Karpas-422 (cell line): ENCODE measurements at regions not wholly inside any gene's neighbourhood (a gene's known extent, or its start where the extent isn't known, plus 50 kb on each side); places are given as distances from the start of the nearest gene placed in this dataset.

Experiments
- DNase-seq: peaks from one replicate; pipeline ENCODE4 v3.0.0-alpha.2; 2015
- H2AFZ ChIP-seq: fragments of 200-600 bp; sonication (generic); 2 replicates; pipeline ENCODE4 v1.6.1; 2014; ENCODE audit warnings: antibody characterized with exemption, low read length, mixed read lengths
- H3K27ac ChIP-seq: fragments of 200-600 bp; sonication (generic); 2 replicates; pipeline ENCODE4 v1.5.1; 2014; ENCODE audit warnings: mild to moderate bottlenecking, low read length, moderate library complexity
- H3K27me3 ChIP-seq: fragments of 200-600 bp; sonication (generic); 2 replicates; pipeline ENCODE4 v1.6.1; 2014; ENCODE audit warnings: low read length, mixed read lengths
- H3K36me3 ChIP-seq: fragments of 200-600 bp; sonication (generic); 2 replicates; pipeline ENCODE4 v1.6.1; 2014; ENCODE audit warnings: low read length, mixed read lengths; ENCODE audit not compliant: insufficient read depth
- H3K4me1 ChIP-seq: fragments of 200-600 bp; sonication (generic); 2 replicates; pipeline ENCODE4 v1.6.1; 2014; ENCODE audit warnings: mild to moderate bottlenecking, low read length, mixed read lengths
- H3K4me2 ChIP-seq: fragments of 200-600 bp; sonication (generic); 2 replicates; pipeline ENCODE4 v1.6.1; 2014; ENCODE audit warnings: low read length, low read depth, mild to moderate bottlenecking; ENCODE audit not compliant: poor library complexity, severe bottlenecking
- H3K4me3 ChIP-seq: fragments of 200-600 bp; sonication (generic); 2 replicates; pipeline ENCODE4 v1.5.1; 2014; ENCODE audit warnings: mild to moderate bottlenecking, antibody characterized with exemption, low read length, mixed read lengths
- H3K79me2 ChIP-seq: fragments of 200-600 bp; sonication (generic); 2 replicates; pipeline ENCODE4 v1.6.1; 2014; ENCODE audit warnings: mild to moderate bottlenecking, low read length, mixed read lengths
- H3K9ac ChIP-seq: fragments of 200-600 bp; sonication (generic); 2 replicates; pipeline ENCODE4 v1.6.0; 2014; ENCODE audit warnings: low read length
- H3K9me2 ChIP-seq: fragments of 200-600 bp; sonication (generic), shearing (Covaris generic); replicated peaks from 2 replicates; pipeline ENCODE4 v1.6.0; 2014; ENCODE audit warnings: mild to moderate bottlenecking, low read length, moderate library complexity; ENCODE audit not compliant: insufficient read depth
- H3K9me3 ChIP-seq: fragments of 300-700, 200-600 bp; sonication (generic); 2 replicates; pipeline ENCODE4 v1.6.1; 2014; ENCODE audit warnings: low read length, mixed read lengths
- H4K20me1 ChIP-seq: fragments of 200-600 bp; sonication (generic); 2 replicates; pipeline ENCODE4 v1.6.1; 2014; ENCODE audit warnings: mild to moderate bottlenecking, antibody characterized with exemption, low read length, low read depth; ENCODE audit not compliant: insufficient read depth

DNA sequence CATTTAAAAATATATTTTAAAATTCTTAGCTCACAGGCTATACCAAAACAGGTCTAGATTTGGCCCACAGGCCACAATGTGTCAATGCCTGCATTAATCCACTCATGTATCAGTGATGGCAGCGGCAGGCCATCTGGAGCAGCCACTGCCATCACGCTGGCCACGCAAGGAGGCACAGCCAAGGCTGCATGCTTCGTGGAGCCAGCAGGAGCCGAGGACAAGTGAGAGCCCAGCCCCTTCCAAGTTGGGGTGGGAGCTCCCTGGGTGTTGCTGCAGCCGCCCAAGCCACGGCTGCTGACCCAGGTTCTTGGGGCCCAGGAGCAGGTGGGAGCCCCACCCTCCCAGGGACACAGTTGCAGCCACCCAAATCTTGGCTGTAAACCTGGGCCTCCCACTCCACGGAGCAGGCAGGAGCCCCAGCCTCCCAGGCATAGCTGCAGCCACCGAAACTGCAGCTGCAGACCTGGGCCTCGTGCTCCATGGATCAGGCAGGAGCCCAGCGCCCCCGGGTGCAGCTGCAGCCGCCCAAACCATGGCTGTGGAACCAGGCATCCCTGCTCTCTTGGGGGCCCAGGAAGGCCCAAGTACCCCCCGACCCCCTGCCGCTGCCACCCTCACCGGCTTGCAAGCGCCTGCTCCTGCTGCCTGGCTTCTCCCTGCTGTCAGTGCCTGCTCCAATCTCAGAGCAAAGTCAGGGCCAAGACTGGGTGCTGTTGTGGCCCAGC, 87.3 kb upstream of the CACUL1 start:
- no peaks in the 10 kb centered on the region for H3K4me1 ChIP-seq
- no peak overlapping the region for H2AFZ ChIP-seq
- no peak overlapping the region for H3K27ac ChIP-seq
- H3K9me2 ChIP-seq = no peaks in the 10 kb centered on the region
- DNase-seq = no peak
- H3K9ac ChIP-seq = no peak overlapping the region
- H3K4me3 ChIP-seq = no peak overlapping the region
- no peaks in the 10 kb centered on the region for H4K20me1 ChIP-seq
- H3K9me3 ChIP-seq = no peaks in the 10 kb centered on the region
- H3K4me2 ChIP-seq = no peak overlapping the region
- no peaks in the 10 kb centered on the region for H3K27me3 ChIP-seq
- no peaks in the 10 kb centered on the region for H3K36me3 ChIP-seq
- no peaks in the 10 kb centered on the region for H3K79me2 ChIP-seq

DNA sequence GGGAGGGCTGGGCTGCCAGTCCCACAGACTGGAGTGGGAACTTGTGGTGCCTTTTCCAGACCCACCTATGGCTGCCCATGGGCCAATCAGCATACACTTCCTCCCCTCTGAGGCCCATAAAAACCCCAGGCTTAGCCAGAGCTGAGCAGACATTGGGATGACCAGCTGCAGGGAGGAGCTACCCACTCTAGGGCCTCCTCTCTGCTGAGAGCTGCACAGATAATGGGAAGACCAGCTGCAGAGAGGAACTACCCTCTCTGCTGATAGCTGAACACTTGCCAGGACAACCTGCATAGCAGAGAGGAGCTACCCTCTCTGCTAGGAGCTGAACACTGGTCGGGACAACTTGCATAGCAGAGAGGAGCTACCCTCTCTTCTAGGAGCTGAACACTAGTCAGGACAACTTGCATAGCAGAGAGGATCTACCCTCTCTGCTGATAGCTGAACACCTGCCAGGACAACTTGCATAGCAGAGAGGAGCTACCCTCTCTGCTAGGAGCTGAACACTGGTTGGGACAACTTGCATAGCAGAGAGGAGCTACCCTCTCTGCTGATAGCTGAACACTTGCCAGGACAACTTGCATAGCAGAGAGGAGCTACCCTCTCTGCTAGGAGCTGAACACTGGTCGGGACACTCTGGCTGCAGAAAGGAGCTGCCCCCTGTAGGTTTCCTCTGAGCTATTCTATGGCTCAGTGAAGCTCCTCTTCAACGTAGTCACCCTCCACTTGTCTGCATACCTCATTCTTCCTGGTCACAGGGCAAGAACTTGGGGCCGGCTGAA, 88.3 kb upstream of the CACUL1 start:
- Histone ChIP-seq H3K9me3 (no peaks in the 10 kb centered on the region), H3K4me2 (no peak overlapping the region), H3K9ac (no peak overlapping the region), H3K27me3 (no peaks in the 10 kb centered on the region), H3K36me3 (no peaks in the 10 kb centered on the region), H4K20me1 (no peaks in the 10 kb centered on the region), H3K79me2 (no peaks in the 10 kb centered on the region), H3K27ac (no peak overlapping the region), H3K9me2 (no peaks in the 10 kb centered on the region), H2AFZ (no peak overlapping the region), H3K4me1 (no peaks in the 10 kb centered on the region), H3K4me3 (no peak overlapping the region)
- no peak for DNase-seq

DNA sequence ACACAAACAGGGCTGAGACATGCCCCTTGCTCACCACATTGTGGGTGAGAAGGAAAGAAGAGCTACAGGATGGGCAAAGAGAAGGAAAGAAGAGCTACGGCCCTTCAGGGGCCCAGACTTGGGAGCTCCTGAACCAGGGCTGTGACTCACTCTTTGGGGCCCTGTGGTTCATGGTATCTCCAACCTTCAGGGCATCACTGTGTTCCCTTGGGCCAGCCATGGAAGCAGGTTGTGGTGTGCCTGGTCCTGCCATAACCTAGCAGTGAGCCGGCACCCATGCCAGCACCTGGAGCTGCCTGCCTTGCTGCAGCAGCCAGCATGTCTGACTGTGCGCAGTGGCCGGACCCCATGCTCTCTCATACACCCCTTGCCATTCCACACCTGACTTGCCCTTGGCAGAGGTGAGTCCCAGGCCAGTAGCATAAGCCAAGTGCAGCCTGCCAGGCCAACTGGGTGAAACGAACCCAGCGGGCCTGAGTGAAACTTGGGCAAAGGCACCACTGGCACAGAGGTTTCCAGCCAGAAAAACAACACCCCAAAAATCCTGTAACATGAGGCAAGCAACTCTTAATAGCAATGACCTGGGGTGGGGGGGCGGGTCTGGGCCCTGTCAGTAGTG, 89.0 kb upstream of the CACUL1 start:
- H3K4me1 ChIP-seq = no peaks in the 10 kb centered on the region
- no peak overlapping the region for H3K27ac ChIP-seq
- H3K4me3 ChIP-seq = no peak overlapping the region
- H3K9me2 ChIP-seq = no peaks in the 10 kb centered on the region
- no peaks in the 10 kb centered on the region for H3K27me3 ChIP-seq
- no peak overlapping the region for H3K4me2 ChIP-seq
- H3K36me3 ChIP-seq = no peaks in the 10 kb centered on the region
- H2AFZ ChIP-seq = no peak overlapping the region
- no peaks in the 10 kb centered on the region for H3K79me2 ChIP-seq
- no peak for DNase-seq
- H4K20me1 ChIP-seq = no peaks in the 10 kb centered on the region
- H3K9me3 ChIP-seq = no peaks in the 10 kb centered on the region
- H3K9ac ChIP-seq = no peak overlapping the region

DNA sequence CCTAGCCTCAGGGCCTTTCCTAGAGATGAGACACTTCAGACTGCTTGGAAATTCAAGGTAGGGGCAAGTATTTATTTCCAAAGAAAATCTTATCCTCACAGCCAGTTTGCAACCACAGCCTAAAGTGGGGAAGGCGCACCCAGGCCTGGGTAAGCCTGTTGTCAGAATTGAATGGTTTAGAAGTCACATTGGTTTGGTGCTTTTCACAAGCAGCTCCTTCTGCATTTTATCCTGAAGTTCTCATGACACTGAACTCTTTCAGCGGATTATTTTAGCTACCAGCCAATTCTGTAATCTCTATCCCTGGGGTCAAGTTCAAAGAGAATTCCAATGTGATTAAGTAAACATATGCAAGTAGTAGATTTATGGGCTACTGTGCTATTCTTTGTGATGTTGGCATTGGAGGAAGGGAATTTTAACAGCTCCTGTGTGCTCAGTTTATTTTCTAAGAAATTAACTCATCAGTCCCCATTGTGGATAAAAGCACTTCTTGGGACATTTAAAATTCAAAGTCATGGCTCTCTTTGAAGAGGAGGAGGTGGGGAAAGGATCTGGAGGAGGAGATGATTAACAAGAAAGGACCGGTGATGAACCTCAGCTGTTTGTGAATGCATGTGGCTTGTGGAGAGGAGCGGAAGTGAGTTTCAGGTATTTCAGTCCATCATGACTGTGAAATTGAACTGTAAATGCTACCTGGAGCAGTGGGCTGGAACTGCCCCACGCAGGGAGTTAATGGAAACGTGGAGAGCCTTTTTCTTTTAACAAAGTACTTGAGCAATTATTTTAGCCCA, 90.2 kb upstream of the CACUL1 start:
- H3K9me3 ChIP-seq = no peaks in the 10 kb centered on the region
- H3K27ac ChIP-seq = no peak overlapping the region
- H3K27me3 ChIP-seq = no peaks in the 10 kb centered on the region
- DNase-seq = no peak
- no peak overlapping the region for H3K4me3 ChIP-seq
- H4K20me1 ChIP-seq = no peaks in the 10 kb centered on the region
- no peaks in the 10 kb centered on the region for H3K79me2 ChIP-seq
- no peak overlapping the region for H3K4me2 ChIP-seq
- no peaks in the 10 kb centered on the region for H3K9me2 ChIP-seq
- no peaks in the 10 kb centered on the region for H3K36me3 ChIP-seq
- H3K9ac ChIP-seq = no peak overlapping the region
- H2AFZ ChIP-seq = no peak overlapping the region
- no peaks in the 10 kb centered on the region for H3K4me1 ChIP-seq

DNA sequence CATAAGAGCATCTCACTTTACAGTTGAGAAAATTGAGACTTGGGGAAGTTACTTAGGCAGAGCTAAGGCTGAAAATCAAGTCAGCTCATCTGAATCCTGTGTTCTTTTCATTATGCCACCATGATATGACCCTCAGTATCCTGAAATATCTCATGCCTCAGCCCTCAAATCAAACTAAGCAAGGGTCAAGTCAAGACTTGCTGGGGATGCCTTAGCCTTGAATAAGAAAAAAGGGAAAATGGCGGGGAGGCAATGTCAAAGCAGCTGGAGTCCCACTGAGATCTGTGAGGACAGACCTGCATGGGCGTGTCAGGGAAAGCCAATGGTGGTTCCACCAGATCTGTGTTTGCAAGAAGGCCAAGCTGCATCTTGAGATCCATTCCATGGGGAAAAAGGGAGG, 91.0 kb upstream of the CACUL1 start:
- Histone ChIP-seq H3K4me1 (no peaks in the 10 kb centered on the region), H3K79me2 (no peaks in the 10 kb centered on the region), H3K27me3 (no peaks in the 10 kb centered on the region), H3K27ac (no peak overlapping the region), H3K9me2 (no peaks in the 10 kb centered on the region), H3K36me3 (no peaks in the 10 kb centered on the region), H3K9me3 (no peaks in the 10 kb centered on the region), H2AFZ (no peak overlapping the region), H3K4me3 (no peak overlapping the region), H3K4me2 (no peak overlapping the region), H3K9ac (no peak overlapping the region), H4K20me1 (no peaks in the 10 kb centered on the region)
- no peak for DNase-seq

DNA sequence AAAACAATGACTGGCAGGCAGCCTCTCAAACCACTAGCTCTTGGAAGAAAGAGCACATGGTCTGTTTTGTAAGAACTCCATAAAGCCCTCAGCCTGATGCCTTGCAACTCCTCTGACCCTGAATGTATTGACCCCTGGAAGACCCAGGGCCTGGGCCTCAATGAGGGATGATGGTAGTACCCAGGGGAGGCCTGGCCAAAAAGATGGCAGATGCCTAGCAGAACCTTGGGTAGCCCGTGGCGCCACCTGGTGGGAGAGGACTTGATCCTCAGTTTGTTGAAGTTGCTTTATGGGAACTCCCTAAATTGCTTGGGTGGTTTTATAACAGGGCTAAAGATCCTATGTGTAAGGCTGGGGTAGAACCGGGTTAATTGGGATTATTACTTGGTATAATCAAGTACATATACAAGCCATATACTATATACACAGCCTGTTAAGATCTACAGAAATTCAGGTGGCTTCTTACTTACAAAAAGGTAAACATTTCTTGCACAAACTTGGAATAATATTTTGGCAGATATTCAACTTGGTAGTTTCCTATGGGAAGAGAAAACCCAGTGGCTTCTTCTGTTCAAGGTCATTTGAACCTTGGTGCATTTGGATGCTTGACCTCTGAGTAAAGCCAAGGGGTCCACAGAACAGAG, 95.8 kb upstream of the CACUL1 start:
- H3K4me1 ChIP-seq = no peaks in the 10 kb centered on the region
- H2AFZ ChIP-seq = no peak overlapping the region
- H4K20me1 ChIP-seq = no peaks in the 10 kb centered on the region
- H3K4me2 ChIP-seq = no peak overlapping the region
- peak; percentile 88 for DNase-seq
- H3K9me3 ChIP-seq = no peaks in the 10 kb centered on the region
- no peak overlapping the region for H3K4me3 ChIP-seq
- no peaks in the 10 kb centered on the region for H3K36me3 ChIP-seq
- no peak overlapping the region for H3K27ac ChIP-seq
- H3K27me3 ChIP-seq = no peaks in the 10 kb centered on the region
- no peak overlapping the region for H3K9ac ChIP-seq
- H3K79me2 ChIP-seq = no peaks in the 10 kb centered on the region
- no peaks in the 10 kb centered on the region for H3K9me2 ChIP-seq

DNA sequence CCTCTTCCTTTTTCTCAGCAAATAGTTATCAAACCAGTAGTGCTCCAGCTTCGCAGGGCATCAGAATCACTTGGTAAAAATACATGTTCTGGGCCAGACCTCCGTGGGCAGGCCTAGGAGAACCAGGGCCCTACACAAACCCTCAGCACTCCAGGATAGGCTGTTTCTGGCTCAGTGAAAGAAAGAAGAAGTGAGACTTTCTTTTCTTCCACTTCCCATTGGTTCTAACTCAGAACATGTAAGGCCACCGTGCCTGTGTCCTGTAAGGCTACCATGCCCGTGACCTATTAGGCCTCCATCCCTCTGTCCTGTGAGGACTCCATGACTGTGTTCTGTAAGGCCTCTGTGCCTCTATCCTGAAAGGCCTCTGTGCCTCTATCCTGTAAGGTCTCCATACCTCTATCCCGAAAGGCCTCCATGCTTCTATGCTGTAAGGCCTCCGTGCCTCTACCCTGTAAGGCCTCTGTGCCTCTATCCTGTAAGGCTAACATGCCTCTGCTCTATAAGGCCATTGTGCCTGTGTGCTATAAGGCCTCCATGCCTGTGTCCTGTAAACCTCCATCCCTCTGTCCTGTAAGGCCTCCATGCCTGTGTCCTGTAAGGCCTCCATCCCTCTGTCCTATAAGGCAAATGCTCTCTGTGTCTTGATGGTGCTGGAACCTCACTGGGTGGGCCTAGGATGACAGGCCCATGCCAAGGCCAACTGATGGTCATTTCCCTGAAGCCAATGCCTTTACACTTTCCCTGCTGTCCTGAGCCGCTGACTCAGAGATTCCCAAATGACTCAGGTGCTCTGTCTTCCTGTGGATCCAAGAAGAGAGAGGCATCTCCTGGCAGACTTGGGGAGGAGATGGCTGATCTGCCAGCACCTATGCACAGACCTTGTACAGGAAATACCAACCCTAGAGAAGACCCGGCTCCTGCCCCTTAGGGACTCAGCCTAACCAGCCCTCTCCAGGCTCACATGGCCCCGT, 96.6 kb upstream of the CACUL1 start:
- Histone ChIP-seq H3K9ac (no peak overlapping the region), H3K36me3 (no peaks in the 10 kb centered on the region), H4K20me1 (no peaks in the 10 kb centered on the region), H3K4me3 (no peak overlapping the region), H3K4me1 (no peaks in the 10 kb centered on the region), H3K9me2 (no peaks in the 10 kb centered on the region), H3K79me2 (no peaks in the 10 kb centered on the region), H3K4me2 (no peak overlapping the region), H2AFZ (no peak overlapping the region), H3K9me3 (no peaks in the 10 kb centered on the region), H3K27ac (no peak overlapping the region), H3K27me3 (no peaks in the 10 kb centered on the region)
- no peak for DNase-seq
